NCI-H510A (cell line): ENCODE measurements at regions not wholly inside any gene's neighbourhood (a gene's known extent, or its start where the extent isn't known, plus 50 kb on each side); places are given as distances from the start of the nearest gene placed in this dataset.

Experiments
- DNase-seq: peaks from one replicate; lab custom pipeline; 2025; lab: John Stamatoyannopoulos, UW

DNA sequence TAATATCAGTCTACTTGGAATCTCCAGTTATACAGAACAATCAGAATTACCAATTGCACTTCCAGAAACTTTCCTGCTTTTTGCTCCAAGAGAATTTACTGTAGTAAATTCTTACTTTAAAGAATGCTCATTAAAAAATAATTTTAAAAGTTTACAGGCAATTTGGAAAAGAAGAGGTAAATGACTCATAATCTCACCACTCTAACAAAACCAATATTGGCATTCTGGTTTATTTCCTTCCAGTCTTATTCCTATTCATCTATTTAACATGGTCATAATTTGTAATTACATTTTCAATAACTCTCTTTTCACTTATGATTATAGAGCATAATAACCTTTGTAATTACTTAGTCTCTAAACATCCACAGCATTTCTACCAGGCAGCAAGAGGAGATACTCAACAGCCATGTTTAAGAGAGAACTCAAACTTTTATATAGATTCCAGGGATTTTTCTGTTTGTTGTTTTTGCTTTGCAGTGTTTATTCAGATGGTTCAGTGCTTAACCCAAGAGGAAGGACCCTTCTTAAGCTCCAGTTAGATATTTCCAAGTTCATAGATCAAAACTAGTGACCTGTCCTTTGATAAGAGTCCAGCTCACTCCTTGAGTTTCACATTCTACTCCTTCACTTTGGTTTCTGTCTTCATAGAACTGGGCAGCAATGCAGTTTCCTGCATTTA, 464.7 kb downstream of the TXNL1 start:
- no peak for DNase-seq

DNA sequence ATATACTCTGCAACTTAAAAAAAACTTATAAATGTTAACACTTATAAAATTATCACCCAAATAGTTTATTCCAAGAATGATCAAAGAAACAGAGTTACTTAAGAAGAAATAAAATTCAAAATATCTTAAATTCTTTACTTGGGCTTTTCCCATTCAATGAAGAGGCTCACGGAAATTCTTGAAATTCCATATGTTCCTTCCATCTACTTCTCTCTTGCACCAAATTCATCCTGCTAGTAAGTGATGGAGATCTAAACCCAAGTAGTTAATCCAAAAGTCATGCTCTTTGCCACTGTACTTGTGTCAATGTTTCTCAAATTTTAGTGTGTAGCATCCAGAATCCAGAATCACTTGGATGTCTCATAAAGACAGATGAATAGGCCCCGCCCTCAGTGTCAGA, 465.9 kb downstream of the TXNL1 start:
- no peak for DNase-seq

DNA sequence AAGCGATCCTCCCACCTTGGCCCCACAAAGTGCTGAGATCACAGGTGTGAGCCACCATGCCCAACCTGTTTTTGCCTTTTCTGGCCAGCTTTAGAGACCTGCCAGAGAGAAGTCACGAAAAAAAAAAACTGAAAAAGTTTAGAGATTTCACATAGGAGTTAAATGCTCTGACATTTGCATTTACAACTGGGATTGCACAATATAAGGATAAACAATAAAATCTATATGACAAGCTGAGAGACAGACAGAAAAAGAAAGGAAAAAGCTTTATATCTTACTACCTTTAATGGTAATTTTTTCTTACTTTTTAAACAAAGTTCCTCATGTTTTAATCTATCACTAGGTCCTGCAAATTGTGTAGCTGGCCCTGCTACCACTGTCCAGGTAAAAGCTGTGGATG, 466.5 kb downstream of the TXNL1 start:
- no peak for DNase-seq

DNA sequence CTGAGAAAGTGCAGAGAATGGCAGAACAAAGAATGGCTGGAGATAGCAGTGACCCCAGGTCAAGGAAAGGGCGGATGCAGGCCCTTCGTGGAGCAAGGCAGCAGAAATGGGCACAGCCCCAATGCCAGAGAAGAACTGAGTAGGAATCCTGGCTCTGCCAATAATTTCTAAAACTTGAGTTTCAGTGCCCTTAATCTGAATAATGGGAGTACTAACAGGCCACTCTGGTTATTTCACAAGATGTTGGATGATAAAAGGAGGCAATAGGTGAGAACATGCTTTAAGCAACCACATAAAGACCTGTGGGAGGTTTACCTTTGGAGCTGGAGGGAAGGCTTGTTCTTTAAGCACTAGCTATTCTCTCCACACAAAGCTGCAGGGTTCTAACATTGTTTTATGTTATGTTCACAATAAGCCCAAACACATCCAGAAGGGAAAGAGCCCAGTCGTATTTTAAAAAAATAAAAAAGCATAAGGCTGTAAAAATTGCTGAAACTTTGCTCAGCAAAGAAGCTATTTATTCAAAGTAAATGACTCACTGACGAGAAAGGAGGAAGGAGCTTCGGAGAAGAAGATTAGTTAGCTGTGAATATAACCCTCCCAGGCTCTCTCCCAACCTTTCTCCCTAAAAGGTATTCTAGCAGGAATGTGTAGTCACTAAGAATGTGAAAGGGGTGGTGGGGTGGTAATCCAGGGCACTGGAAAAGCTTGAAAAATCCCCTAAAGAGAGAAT, 470.2 kb downstream of the TXNL1 start:
- no peak for DNase-seq

DNA sequence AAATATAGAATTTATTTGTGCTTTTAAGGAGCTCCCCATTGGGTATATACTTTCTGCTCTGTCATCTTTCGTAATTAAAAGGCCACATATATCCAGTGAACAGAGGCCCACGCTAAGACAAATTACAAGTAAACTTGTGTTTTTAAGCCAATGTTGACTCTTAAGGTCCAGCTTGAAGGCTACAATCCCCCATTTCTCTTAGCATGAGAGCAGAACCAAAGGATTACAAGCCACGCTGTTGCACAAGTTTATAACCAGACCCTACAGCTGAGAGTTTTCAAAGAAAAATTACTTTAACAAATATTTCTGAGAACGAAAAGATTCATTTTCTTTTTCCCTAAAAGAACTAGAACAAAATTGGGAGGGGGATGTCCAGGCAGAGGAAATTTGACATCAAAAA, 471.0 kb downstream of the TXNL1 start:
- no peak for DNase-seq

DNA sequence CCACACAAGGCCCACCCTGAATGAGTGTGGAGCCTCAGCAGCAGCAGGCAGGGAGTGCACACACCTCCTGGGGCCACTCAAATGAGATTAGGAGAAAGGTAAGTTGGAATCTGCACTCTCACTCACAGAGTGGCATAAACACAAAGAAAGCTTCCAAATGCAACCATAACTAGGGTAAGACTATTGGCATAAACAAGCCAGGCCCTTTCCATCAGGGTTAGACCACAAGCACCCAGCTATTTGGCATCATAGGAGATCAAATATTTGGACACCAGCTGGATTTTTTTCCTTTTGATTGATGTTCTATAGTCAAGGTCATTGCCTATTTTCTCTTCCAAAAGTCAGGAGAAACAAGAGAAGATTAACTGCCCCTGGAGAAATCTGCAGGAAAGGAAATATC, 471.5 kb downstream of the TXNL1 start:
- no peak for DNase-seq

DNA sequence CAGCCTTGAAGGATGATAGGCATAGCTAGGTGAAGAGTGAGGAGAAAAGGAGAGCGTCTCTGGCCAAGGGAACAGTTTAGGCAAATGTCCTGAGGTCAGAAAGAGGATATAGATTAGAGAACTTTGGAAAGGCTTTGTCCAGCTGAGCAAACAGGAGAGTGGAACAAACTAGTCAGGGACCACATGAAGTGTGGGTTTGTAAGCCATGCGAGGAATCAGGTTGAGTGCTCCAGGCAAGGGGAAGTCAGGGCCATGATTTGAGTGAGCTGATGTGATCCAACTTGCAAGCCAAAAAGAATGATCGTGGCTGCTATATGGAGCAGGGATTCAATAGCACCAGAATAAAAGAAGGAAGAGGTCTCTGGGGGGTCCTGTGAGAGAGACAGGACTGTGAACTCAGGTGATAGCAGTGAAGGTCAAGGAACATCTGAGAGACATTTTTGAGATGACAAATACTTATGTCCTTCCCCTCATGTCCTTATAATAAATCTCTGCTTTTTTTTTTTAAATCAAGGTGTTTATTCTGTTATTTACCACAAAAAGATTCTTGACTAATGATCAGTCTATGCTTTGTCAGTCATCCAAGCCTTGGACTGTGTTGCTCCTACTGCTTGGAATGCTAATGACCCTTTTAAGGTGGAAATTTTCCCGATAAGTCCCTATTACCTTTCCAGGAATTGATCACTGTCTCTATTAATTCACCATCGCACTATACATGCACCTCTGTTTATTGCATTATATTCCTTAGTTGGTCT, 472.6 kb downstream of the TXNL1 start:
- peak; percentile 0 for DNase-seq

DNA sequence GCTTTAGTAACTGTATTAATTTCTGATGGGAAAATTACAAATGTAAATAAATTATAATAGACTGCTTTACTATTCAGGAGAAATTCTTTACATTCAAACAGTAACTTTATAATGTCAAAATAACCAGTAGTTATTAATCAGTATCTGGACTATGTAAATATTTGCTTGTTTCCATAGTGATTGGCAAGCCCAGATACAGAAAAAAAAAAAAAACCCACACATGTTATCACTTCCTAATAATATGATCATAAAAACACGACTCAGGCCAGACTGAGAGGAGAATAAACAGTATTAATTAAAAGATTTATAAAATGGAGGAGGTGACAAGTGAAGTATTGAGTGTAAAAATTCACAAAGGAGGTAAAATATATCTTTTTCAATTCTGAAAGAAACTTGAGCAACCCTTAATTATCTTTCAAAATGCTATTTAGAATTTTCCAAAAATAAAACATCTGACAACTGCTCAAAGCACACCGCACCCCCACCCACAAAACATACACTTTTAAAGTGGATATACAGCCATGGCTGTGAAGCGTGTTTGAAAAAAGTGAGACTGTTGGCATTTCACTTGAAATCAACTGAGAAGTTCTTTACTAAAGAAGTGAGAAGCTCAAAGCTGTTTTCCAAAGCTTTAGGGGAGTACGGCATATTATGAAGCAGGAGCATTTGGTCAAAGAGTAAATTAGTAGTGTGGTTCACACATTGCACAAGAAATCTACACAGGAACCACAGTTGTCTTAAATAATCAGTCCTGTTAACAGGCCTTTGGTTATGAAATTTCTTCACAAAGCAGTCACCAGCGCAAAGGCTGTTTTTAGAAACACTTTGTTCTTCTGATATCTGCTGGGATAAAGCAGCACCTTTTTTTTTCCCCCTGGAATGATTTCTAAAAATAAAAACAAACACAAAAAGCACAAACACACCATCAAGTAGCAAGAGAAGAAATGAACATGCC, 475.8 kb downstream of the TXNL1 start:
- no peak for DNase-seq

DNA sequence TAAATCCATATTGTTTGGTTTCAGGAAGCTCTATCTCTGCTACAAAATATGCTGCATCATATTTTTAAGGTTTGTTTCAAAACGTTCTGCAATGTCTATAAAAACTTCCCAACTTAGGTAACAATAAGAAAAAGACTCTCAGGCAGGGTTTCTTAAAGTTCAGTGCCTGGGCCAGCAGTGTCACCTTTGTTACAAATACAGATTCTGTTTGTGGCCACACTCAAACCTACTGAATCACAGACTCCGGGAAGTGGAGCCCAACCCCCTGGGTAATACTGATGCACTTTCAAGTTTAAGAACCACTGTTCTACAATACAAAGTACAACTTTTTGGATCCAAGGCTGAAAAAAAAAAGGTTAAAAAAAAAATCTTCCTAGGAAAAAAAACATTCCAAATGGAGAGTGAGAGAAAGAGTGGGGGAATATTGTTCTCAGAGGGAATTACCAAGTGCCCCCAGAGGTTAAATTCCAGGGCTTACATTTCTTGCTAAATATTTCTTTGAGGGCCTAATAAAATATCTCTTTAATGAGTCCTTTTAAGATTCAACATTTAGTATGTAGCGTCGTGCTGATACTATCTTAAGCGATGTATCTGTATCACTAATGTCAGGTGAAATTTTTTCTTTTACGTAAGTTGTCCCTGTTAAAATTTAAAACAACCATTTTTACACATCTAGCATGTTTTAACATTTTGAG, 476.7 kb downstream of the TXNL1 start:
- DNase-seq: no peak

DNA sequence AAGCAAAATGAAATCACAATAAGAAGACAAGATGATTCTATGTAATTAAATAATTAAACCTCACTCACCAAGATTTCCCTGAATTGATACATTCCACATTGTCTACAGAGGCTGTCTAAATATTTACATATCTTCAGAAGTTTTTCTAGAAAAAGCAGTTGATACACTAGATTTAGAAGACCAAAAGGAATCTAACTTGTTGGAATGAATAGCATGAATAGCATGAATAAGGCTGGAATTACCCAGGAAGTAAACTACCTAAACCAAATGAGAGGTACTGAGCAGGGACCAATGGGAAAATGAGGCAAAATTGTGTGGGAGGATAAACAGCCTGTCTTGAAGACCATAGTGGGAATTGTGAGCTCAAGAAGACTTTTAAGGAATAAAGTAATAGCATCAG, 479.7 kb downstream of the TXNL1 start:
- no peak for DNase-seq

DNA sequence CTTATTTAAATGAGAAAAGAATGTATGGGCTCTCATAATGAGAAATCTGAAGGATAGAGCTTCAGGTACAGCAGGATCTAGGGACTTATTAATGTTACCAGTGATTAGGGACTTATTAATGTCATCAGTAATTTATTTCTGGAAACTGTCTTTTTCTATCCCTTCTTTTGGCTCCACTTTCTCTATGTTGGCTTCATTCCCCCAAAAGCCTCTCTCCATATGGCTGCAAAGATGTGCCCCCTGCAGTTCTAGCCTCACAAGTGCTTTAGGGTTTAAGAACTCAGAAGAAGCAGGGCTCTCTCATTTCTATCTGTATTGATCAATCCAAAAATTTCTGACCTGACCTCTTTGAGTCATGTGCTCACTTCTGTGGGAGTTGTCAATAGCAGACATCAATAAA, 480.9 kb downstream of the TXNL1 start:
- DNase-seq: no peak

DNA sequence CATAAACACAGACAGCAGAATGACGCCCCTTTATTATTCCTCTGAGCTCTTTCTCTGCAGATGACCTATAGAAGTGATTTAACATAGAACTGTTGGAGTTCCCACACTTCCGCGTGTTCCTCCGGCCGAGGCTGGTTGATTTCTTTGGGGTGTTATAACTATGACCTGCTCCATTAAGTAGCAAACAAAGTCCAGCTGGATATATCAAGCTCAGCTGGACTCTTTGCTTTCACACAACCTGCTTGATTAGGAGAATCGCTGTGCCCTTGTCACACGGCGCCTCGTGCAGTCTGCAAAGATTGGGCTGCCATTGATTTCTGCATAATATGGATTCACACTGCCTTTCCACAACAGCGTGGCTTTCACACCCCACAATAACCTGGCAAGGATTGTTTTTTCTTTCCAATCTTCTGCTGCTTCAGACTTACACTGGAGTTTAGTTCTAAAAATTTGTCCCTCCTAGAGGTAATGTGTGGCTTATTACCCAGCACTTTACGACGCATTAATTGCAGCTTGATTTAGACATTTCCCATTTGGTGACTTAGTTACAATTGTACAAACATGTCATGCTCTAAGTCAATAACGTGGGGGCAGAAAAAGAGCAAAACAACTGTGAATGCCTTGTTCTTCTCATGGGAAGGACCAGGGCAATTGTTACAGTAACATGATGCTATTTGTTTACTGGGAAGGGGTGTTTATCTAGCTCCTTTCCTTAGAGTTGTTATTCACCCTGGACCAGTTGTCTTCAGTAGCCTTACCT, 485.7 kb downstream of the TXNL1 start:
- DNase-seq: no peak

DNA sequence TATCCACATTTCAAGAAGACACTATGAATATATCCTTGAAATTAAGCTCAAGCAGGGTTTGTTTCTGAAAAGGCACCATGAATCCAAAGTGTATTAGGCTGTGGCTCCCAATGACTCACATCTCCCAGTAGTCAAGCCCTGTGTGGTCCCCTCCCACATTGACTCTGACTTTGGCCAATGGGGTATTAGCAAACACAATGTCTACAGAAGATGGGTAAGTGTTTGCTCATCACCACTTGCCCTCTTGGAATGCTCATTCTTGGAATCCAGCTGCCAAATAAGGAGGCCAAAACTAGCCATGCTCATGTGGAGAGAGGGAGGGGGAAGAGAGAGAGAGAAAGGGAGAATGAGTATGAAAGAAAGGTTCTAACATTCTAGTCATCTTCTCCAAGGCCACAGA, 490.0 kb downstream of the TXNL1 start:
- DNase-seq: no peak

DNA sequence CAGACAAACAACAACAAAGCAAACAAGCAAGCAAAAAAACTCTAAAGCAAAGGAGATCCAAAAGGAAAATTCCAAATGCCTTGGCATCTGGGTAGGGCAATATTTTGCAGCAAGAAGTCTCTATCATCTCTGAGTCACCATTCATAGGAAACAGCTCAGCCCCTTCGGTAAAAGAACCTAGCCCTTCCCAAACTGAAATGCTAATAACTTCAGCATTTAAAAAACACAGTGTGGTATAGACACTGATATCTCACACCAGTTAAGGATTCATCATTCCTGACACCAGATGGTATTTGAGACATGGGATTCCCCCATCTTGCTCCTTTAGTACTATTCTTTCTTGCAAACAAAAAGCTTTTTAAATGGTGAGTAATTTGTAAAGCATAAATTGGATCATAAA, 491.8 kb downstream of the TXNL1 start:
- DNase-seq: no peak

DNA sequence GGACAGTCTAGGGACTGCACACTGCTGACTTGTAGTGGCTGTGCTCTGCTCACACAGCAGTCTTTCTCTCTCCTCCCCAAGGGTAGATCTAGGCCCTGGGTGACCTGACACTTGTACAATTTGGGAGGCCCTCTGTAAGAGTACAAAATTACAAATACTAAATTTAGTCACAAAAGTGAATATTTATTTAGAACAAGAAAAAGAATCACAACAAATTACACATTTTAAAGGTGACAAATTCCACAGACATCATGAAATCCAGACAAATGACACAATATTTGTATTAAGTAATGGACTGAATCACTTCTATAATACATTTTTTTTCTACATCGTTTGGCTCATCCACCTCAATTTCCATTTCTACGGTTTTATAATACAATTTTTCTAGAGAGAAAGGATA, 496.4 kb downstream of the TXNL1 start:
- DNase-seq: no peak

DNA sequence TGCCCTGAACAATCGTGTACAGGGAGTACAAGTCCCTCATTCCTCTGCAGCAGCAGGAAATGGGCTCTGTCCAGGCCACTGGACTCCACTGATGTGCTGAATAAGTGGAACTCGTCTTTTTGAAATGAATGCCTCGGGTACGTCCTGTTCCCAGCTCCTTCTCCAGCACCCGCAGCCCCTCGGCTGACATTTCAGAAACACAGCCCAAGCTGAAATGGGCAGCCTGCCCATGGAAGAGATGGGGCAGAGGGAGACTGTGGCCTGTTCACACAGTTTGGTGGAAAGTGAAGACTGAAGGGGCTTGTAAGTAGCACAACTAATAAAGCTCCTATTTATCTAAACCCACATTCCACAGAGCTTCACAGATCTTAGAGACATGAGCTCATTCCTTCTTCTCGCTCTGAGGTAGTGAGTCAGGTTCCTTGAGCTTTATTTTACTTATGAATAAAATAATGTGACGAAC, 498.6 kb downstream of the TXNL1 start:
- DNase-seq: no peak

DNA sequence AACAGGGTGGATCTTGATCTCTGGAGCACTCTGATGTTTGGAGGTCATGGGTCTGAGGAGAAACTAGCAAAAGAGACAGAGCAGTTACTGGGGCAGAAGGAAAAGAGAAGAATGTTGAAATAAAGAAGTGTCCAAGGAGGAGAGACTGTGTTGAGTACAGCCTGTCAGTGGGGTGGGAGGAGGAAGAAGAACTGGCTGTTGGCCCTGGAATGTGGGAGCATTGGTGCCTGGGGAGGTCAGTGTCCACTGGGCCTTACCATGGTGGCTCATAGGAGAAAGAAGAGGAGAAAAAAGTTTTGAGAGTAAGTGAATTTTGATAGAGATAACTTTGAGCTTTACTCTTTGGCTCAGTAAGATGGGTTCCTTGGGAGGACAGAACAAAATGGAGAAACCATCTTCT, 499.0 kb downstream of the TXNL1 start:
- no peak for DNase-seq

DNA sequence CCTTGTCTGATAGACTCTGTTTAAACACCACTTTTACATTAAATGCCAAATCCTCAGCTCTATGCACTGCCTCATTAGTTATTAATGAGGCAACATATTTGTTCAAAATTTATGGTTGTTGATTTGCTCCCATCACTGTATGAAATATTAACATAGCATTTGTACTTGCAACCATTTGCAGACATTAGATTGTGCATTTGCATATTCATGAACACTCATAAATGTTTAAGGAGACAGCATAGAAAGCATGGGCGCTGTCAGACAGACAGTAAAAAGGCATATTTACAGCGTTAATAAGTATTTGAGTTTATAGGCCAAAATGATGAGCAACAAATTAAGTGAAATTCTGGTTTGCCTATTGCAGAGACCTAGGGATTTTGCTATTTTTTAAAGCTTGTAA, 502.3 kb downstream of the TXNL1 start:
- DNase-seq: no peak

DNA sequence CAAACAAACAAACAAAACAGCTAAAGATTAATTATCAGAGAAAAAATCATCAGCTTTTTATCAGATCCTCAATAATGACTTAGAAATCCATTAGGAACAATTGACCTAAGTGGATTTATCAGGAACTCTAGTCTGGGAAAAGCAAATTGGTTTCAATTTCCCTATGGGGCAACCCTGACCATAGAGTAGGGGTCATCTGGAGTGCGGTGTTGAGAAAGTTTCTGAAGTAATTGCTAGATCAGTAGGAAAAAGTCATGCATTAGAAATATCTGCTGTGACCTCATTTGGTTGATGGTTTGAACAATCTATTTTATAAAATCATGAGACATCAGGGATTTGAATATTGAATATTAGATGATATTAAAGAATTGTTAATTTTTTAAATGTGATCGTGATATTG, 507.9 kb downstream of the TXNL1 start:
- DNase-seq: no peak

DNA sequence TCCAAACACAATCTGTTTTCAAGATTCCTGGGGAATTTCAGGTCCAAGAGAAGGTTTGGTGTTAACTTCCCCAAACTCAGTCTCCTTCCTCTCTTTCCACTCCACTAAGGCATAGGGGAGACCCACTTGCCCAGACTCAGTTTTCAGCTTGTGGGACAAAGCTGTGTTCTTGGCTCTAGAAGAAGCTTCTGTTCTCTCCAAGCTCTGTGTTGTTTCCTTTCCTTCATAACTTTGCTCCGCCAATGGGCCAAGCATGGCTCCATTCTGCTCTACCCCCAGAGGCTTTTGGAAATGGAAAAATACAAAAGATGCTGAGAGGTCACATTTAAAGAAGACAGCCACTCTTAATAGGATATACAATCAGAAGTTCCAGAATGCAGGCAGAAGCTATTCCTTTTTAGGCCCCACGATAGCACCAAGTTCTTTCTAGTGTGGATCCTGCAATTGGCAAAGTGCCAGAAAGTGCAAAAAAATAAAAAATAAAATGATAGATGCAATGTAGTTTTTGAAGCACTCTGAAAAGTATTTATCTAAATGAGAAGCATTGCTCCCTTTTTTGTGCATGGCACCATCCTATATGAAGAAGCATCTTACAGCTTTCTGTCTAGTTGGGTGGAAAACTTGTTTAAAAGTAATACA, 510.1 kb downstream of the TXNL1 start:
- no peak for DNase-seq
